IMR-90 (cell line): ENCODE measurements at regions not wholly inside any gene's neighbourhood (a gene's known extent, or its start where the extent isn't known, plus 50 kb on each side); places are given as distances from the start of the nearest gene placed in this dataset.

Experiments used
- ATAC-seq: fragments of 200-7000 bp; cut with Tn5 transposase; 2 replicates; pipeline ENCODE4 v1.9.1; 2020; ENCODE audit warnings: low read depth, mild to moderate bottlenecking, moderate library complexity
- BruUV-seq: library from RNA; stranded (reverse); fragments of 400-500 nt; replicated peaks from 2 replicates; lab custom pipeline; 2021; lab: Mats Ljungman, UMichigan
- CTCF ChIA-PET: fragments of 300-600 bp; formaldehyde crosslinking; extraction: SDS; loops from one replicate; lab custom pipeline; 2021; ENCODE audit warnings: antibody characterized with exemption; lab: Yijun Ruan, JAX
- POLR2A ChIA-PET: fragments of 300-600 bp; sonication (Branson Sonifier 250); formaldehyde crosslinking; loops from one replicate; lab custom pipeline; 2022; ENCODE audit warnings: antibody characterized with exemption; ENCODE audit not compliant: unreplicated experiment; lab: Charles Lee
- DNase-seq: peaks from one replicate; pipeline ENCODE4 v3.0.0; 2013
- H2AFZ ChIP-seq: replicated peaks from 2 replicates; pipeline ENCODE3; 2013; ENCODE audit warnings: low read length, mild to moderate bottlenecking; ENCODE audit not compliant: poor library complexity
- H2AK5ac ChIP-seq: 2 replicates; pipeline ENCODE4 v1.6.1; 2013; ENCODE audit warnings: low read depth, low read length, inconsistent platforms
- H2AK9ac ChIP-seq: replicated peaks from 2 replicates; pipeline ENCODE3; 2013; ENCODE audit warnings: mild to moderate bottlenecking, low read depth, low read length, moderate library complexity; ENCODE audit not compliant: poor library complexity
- H2BK120ac ChIP-seq: 2 replicates; pipeline ENCODE4 v1.6.1; 2013; ENCODE audit warnings: low read depth, low read length, inconsistent platforms
- H2BK15ac ChIP-seq: 3 replicates; pipeline ENCODE4 v1.6.1; 2013; ENCODE audit warnings: low read depth, low read length, inconsistent platforms
- H2BK20ac ChIP-seq: 2 replicates; pipeline ENCODE4 v1.6.1; 2013; ENCODE audit warnings: low read depth, mild to moderate bottlenecking, inconsistent platforms, low read length, moderate library complexity
- H2BK5ac ChIP-seq: 2 replicates; pipeline ENCODE4 v1.6.1; 2013; ENCODE audit warnings: mild to moderate bottlenecking, low read depth, low read length, inconsistent platforms; ENCODE audit not compliant: poor library complexity, severe bottlenecking
- H3K14ac ChIP-seq: replicated peaks from 2 replicates; pipeline ENCODE4 v1.6.1; 2013; ENCODE audit warnings: low read depth, low read length, inconsistent platforms
- H3K18ac ChIP-seq: 2 replicates; pipeline ENCODE4 v1.6.1; 2013; ENCODE audit warnings: low read depth, low read length, control low read depth
- H3K23ac ChIP-seq: 2 replicates; pipeline ENCODE4 v1.6.1; 2013; ENCODE audit warnings: low read depth, low read length, inconsistent platforms
- H3K27ac ChIP-seq: 2 replicates; pipeline ENCODE4 v1.5.1; 2013; ENCODE audit warnings: mild to moderate bottlenecking, control low read depth, low read length; ENCODE audit not compliant: insufficient read depth
- H3K27me3 ChIP-seq: 2 replicates; pipeline ENCODE4 v1.6.1; 2013; ENCODE audit warnings: low read length; ENCODE audit not compliant: control insufficient read depth, insufficient read depth
- H3K36me3 ChIP-seq: 2 replicates; pipeline ENCODE4 v1.6.1; 2013; ENCODE audit warnings: low read length, mixed read lengths; ENCODE audit not compliant: control insufficient read depth, insufficient read depth
- H3K4ac ChIP-seq: 2 replicates; pipeline ENCODE4 v1.6.1; 2013; ENCODE audit warnings: low read depth, low read length, inconsistent platforms
- H3K4me1 ChIP-seq: 2 replicates; pipeline ENCODE4 v1.6.1; 2013; ENCODE audit warnings: low read length, mixed read lengths; ENCODE audit not compliant: control insufficient read depth, insufficient read depth
- H3K4me2 ChIP-seq: 2 replicates; pipeline ENCODE4 v1.6.1; 2013; ENCODE audit warnings: low read depth, mild to moderate bottlenecking, control low read depth, low read length, moderate library complexity
- H3K4me3 ChIP-seq: 2 replicates; pipeline ENCODE4 v1.5.1; 2013; ENCODE audit warnings: low read depth, mild to moderate bottlenecking, control low read depth, low read length, moderate library complexity; ENCODE audit not compliant: insufficient read depth
- H3K56ac ChIP-seq: 2 replicates; pipeline ENCODE4 v1.6.1; 2013; ENCODE audit warnings: low read length, inconsistent platforms; ENCODE audit not compliant: insufficient read depth; ENCODE audit errors: extremely low read depth
- H3K79me1 ChIP-seq, 2 experiments: 2 replicates each; pipeline ENCODE4 v1.6.1; 2013; ENCODE audit warnings: low read length in 2 of 2, inconsistent platforms in 1 of 2, low read depth in 1 of 2
- H3K9ac ChIP-seq: 2 replicates; pipeline ENCODE4 v1.6.1; 2013; ENCODE audit warnings: low read depth, low read length, control low read depth
- H3K9me1 ChIP-seq: 2 replicates; pipeline ENCODE4 v1.6.1; 2013; ENCODE audit warnings: low read length, inconsistent platforms; ENCODE audit not compliant: insufficient read depth
- H3K9me3 ChIP-seq: 2 replicates; pipeline ENCODE4 v1.6.1; 2013; ENCODE audit warnings: low read length; ENCODE audit not compliant: control insufficient read depth, insufficient read depth
- H4K20me1 ChIP-seq: 2 replicates; pipeline ENCODE4 v1.6.1; 2013; ENCODE audit warnings: low read length, inconsistent platforms; ENCODE audit not compliant: insufficient read depth
- H4K5ac ChIP-seq: 2 replicates; pipeline ENCODE4 v1.6.1; 2013; ENCODE audit warnings: mild to moderate bottlenecking, low read depth, low read length, control low read depth
- H4K8ac ChIP-seq, 2 experiments: 2 replicates each; pipeline ENCODE4 v1.6.1; 2013; ENCODE audit warnings: low read depth in 2 of 2, low read length in 2 of 2, control low read depth in 1 of 2, inconsistent platforms in 1 of 2
- H4K91ac ChIP-seq: 2 replicates; pipeline ENCODE4 v1.6.1; 2013; ENCODE audit warnings: low read depth, low read length, inconsistent platforms; ENCODE audit not compliant: insufficient read depth
- CEBPB ChIP-seq: IDR thresholded peaks from 2 replicates; pipeline ENCODE4 v1.6.1; 2012; ENCODE audit warnings: low read depth, low read length, improper control_type of control experiment
- MXI1 ChIP-seq: IDR thresholded peaks from 2 replicates; pipeline ENCODE4 v1.6.1; 2012; ENCODE audit warnings: low read depth, mild to moderate bottlenecking, low read length, moderate library complexity, borderline replicate concordance
- NFE2L2 ChIP-seq: fragments of 150-350 bp; IDR thresholded peaks from 2 replicates; pipeline ENCODE4 v1.6.1; 2016; ENCODE audit warnings: low read depth, mild to moderate bottlenecking, low read length
- SMC3 ChIP-seq: fragments of 150-350 bp; IDR thresholded peaks from 2 replicates; pipeline ENCODE4 v1.6.1; 2016; ENCODE audit warnings: low read depth, mild to moderate bottlenecking, antibody characterized with exemption, low read length, moderate library complexity
- WGBS, 2 experiments: methylation state at CpG; one replicate each; pipeline versions ENCODE4 v1.1.5 to v1.1.7; 2013; ENCODE audit warnings: missing lambda C conversion rate in 2 of 2; ENCODE audit not compliant: insufficient read length in 1 of 2; ENCODE audit errors: extremely low coverage in 2 of 2; 5-methylcytosine and 5-hydroxymethylcytosine counted together
- dilution Hi-C: fragments of 300-500 bp; cut with HindIII; formaldehyde crosslinking; loops from one replicate; pipeline ENCODE4 v1.14.3; 2018; ENCODE audit warnings: low sequenced_read_pairs; ENCODE audit not compliant: unreplicated experiment
- in situ Hi-C: fragments of 300-500 bp; cut with MboI; formaldehyde crosslinking; loops from 3 replicates; pipeline ENCODE4 v1.14.3; 2019; ENCODE audit warnings: low sequenced_read_pairs, inconsistent platforms, mixed read lengths
- intact Hi-C: fragments of 100-400 bp; cut with micrococcal nuclease; formaldehyde crosslinking; loops from 2 replicates; pipeline ENCODE4 v1.10.0; 2022
- TF ChIP-seq, protein P1 (sequence below): fragments of 150-350 bp; IDR thresholded peaks from 2 replicates; pipeline ENCODE4 v1.6.1; 2016; ENCODE audit warnings: low read depth, mild to moderate bottlenecking, low read length, moderate library complexity, borderline replicate concordance

DNA sequence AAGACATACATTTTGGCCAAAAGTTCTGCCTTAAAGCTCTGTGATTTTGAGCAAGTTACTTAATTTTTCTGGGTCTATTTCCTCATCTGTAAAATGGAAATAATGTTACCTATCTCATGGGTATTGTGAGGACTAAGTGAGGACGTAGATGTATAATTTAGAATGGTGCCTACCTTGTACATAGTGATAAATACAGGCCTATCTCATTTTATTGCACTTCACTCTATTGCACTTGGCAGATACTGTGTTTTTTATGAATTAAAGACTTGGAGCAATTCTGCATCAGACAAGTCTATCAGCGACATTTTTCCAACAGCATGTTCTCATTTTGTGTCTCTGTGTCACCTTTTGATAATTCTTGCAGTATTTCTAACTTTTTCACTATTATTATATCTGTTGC is 50.9 kb upstream of the RAB9B start:
- ATAC-seq, result no peak
- CTCF ChIA-PET, result interaction anchor here (0.8 kb wide), 1 partner anchor 29 kb away, joined by 3 read pairs; no protein-coding TSS in a partner anchor

More for the DNA sequence above, 50.9 kb upstream of the RAB9B start:
- H2BK120ac ChIP-seq, result no peak overlapping the region
- H3K27me3 ChIP-seq, result peaks cover 2% of the 10 kb centered on the region
- H3K23ac ChIP-seq, result no peak overlapping the region
- H2AK9ac ChIP-seq, result no peak overlapping the region
- no peak overlapping the region for H3K27ac ChIP-seq
- H3K56ac ChIP-seq, result no peak overlapping the region
- H2BK5ac ChIP-seq, result no peak overlapping the region
- intact Hi-C loops, result no loop called here
- dilution Hi-C loops, result no loop called here
- TF ChIP-seq MXI1 (no peak), CEBPB (no peak), NFE2L2 (no peak), SMC3 (no peak)
- TF ChIP-seq, protein P1, sequence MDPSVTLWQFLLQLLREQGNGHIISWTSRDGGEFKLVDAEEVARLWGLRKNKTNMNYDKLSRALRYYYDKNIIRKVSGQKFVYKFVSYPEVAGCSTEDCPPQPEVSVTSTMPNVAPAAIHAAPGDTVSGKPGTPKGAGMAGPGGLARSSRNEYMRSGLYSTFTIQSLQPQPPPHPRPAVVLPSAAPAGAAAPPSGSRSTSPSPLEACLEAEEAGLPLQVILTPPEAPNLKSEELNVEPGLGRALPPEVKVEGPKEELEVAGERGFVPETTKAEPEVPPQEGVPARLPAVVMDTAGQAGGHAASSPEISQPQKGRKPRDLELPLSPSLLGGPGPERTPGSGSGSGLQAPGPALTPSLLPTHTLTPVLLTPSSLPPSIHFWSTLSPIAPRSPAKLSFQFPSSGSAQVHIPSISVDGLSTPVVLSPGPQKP, result no peak
- H3K9ac ChIP-seq, result no peak overlapping the region
- H3K14ac ChIP-seq, result no peak overlapping the region
- H3K4ac ChIP-seq, result no peak overlapping the region
- H4K91ac ChIP-seq, result no peak overlapping the region
- no TSS peak for BruUV-seq
- H3K36me3 ChIP-seq, result no peaks in the 10 kb centered on the region
- WGBS, 2 experiments, result no CpG with 5 or more reads among the region's 2 CpGs
- no peak overlapping the region for H2BK20ac ChIP-seq
- H3K4me3 ChIP-seq, result no peak overlapping the region
- H3K4me2 ChIP-seq, result no peak overlapping the region
- POLR2A ChIA-PET, result no interaction called here
- H2BK15ac ChIP-seq, result no peak overlapping the region
- no peak overlapping the region for H4K5ac ChIP-seq
- H2AFZ ChIP-seq, result no peak overlapping the region
- H4K8ac ChIP-seq, result no peak overlapping the region
- H2AK5ac ChIP-seq, result no peak overlapping the region
- H3K79me1 ChIP-seq, result no peaks in the 10 kb centered on the region
- H3K18ac ChIP-seq, result no peak overlapping the region
- DNase-seq, result no peak
- no peaks in the 10 kb centered on the region for H3K9me1 ChIP-seq
- in situ Hi-C loops, result no loop called here
- H4K20me1 ChIP-seq, result no peaks in the 10 kb centered on the region
- peaks cover 2% of the 10 kb centered on the region; the same call in 1 of the 2 replicates for H3K4me1 ChIP-seq
- H3K9me3 ChIP-seq, result no peaks in the 10 kb centered on the region
